Esophagus muscularis mucosa (tissue), 4 donors: ENCODE measurements at regions not wholly inside any gene's neighbourhood (a gene's known extent, or its start where the extent isn't known, plus 50 kb on each side); places are given as distances from the start of the nearest gene placed in this dataset.

Experiments
- CTCF ChIP-seq, 3 experiments: fragments of 200-600 bp in 2 of 3; fragments of 450-650 bp in 1 of 3; sonication (generic) in 2 of 3; IDR thresholded peaks; one replicate each; pipeline ENCODE4 v1.5.1; 2017 to 2019; ENCODE audit warnings: antibody characterized with exemption in 3 of 3, mild to moderate bottlenecking in 2 of 3, moderate library complexity in 1 of 3
- EP300 ChIP-seq: sonication (generic); formaldehyde crosslinking; IDR thresholded peaks from one replicate; pipeline ENCODE4 v1.6.1; 2017; ENCODE audit warnings: antibody characterized with exemption
- POLR2A ChIP-seq: fragments of 450-650 bp; IDR thresholded peaks from one replicate; pipeline ENCODE4 v1.6.1; 2017; ENCODE audit warnings: antibody characterized with exemption, moderate library complexity, mild to moderate bottlenecking, low read depth

- TF ChIP-seq CTCF (IDR thresholded peaks at IDR 0.05) (no peak), EP300 (no peak), POLR2A (no peak)
Measured at GRCh38 chr20:7294816-7295360, 527.4 kb downstream of the BMP2 start.
